Neural cell (in vitro differentiated cells): ENCODE measurements at regions not wholly inside any gene's neighbourhood (a gene's known extent, or its start where the extent isn't known, plus 50 kb on each side); places are given as distances from the start of the nearest gene placed in this dataset.

Experiments
- H2AFZ ChIP-seq: fragments of 200-600, 300-800 bp; sonication (generic), shearing (Covaris generic); 2 replicates; pipeline ENCODE4 v1.6.0; 2014; ENCODE audit warnings: low read depth, mild to moderate bottlenecking, antibody characterized with exemption, low read length, moderate library complexity
- H3F3A ChIP-seq: fragments of 200-600 bp; shearing (Covaris generic); 2 replicates; pipeline ENCODE4 v1.6.1; 2016; ENCODE audit warnings: mild to moderate bottlenecking, moderate library complexity, mixed read lengths, antibody characterized with exemption, low read length; ENCODE audit not compliant: insufficient read depth, poor library complexity, severe bottlenecking
- H3K27ac ChIP-seq: fragments of 200-600, 300-800 bp; sonication (generic), shearing (Covaris generic); 2 replicates; pipeline ENCODE4 v1.5.1; 2014; ENCODE audit warnings: mild to moderate bottlenecking, low read length, moderate library complexity
- H3K27me3 ChIP-seq: fragments of 300-800, 200-600 bp; sonication (generic), shearing (Covaris generic); 2 replicates; pipeline ENCODE4 v1.6.0; 2014; ENCODE audit warnings: mild to moderate bottlenecking, low read depth, low read length, moderate library complexity; ENCODE audit not compliant: insufficient read depth
- H3K36me3 ChIP-seq: fragments of 300-800, 200-600 bp; sonication (generic), shearing (Covaris generic); 2 replicates; pipeline ENCODE4 v1.5.1; 2014; ENCODE audit warnings: mild to moderate bottlenecking, antibody characterized with exemption, low read length, moderate library complexity; ENCODE audit not compliant: insufficient read depth
- H3K4me2 ChIP-seq: fragments of 300-800, 200-600 bp; sonication (generic), shearing (Covaris generic); 2 replicates; pipeline ENCODE4 v1.6.0; 2014; ENCODE audit warnings: mild to moderate bottlenecking, low read length
- H3K4me3 ChIP-seq: fragments of 300-800, 200-600 bp; sonication (generic), shearing (Covaris generic); 2 replicates; pipeline ENCODE4 v1.5.1; 2014; ENCODE audit warnings: mild to moderate bottlenecking, low read length, moderate library complexity
- H3K79me2 ChIP-seq: fragments of 200-600 bp; shearing (Covaris generic); replicated peaks from 2 replicates; pipeline ENCODE4 v1.6.0; 2014; ENCODE audit warnings: mild to moderate bottlenecking, low read length, moderate library complexity; ENCODE audit not compliant: insufficient read depth
- H3K9ac ChIP-seq: fragments of 300-800, 200-600 bp; sonication (generic), shearing (Covaris generic); 2 replicates; pipeline ENCODE4 v1.6.1; 2016; ENCODE audit warnings: mild to moderate bottlenecking, low read length, mixed read lengths
- H3K9me2 ChIP-seq: fragments of 200-600 bp; shearing (Covaris generic); 2 replicates; pipeline ENCODE4 v1.6.1; 2016; ENCODE audit warnings: mild to moderate bottlenecking, low read length, mixed read lengths; ENCODE audit not compliant: insufficient read depth
- H3K9me3 ChIP-seq: fragments of 200-600, 300-800 bp; sonication (generic), shearing (Covaris generic); 2 replicates; pipeline ENCODE4 v1.6.1; 2016; ENCODE audit warnings: mild to moderate bottlenecking, mixed run types, low read length, moderate library complexity, mixed read lengths
- H4K20me1 ChIP-seq: fragments of 200-600 bp; shearing (Covaris generic); 2 replicates; pipeline ENCODE4 v1.6.1; 2016; ENCODE audit warnings: mild to moderate bottlenecking, mixed run types; ENCODE audit not compliant: insufficient read depth
- EP300 ChIP-seq: fragments of 450-650 bp; conservative IDR thresholded peaks from 2 replicates; pipeline ENCODE4 v1.6.1; 2014; ENCODE audit warnings: antibody characterized with exemption, mild to moderate bottlenecking, moderate library complexity; ENCODE audit not compliant: poor library complexity, severe bottlenecking
- EZH2 ChIP-seq: fragments of 200-600, 300-800 bp; shearing (Covaris generic), sonication (generic); IDR thresholded peaks from 2 replicates; pipeline ENCODE4 v1.6.1; 2014; ENCODE audit warnings: antibody characterized with exemption, low read length, borderline replicate concordance, mild to moderate bottlenecking; ENCODE audit not compliant: insufficient read depth, poor library complexity, severe bottlenecking
- MXI1 ChIP-seq: fragments of 450-650 bp; conservative IDR thresholded peaks from 2 replicates; pipeline ENCODE4 v1.6.1; 2014; ENCODE audit warnings: antibody characterized with exemption, mild to moderate bottlenecking; ENCODE audit not compliant: poor library complexity, severe bottlenecking
- POLR2AphosphoS5 ChIP-seq: IDR thresholded peaks from 2 replicates; pipeline ENCODE4 v1.6.1; 2012
- RAD21 ChIP-seq: fragments of 450-650 bp; conservative IDR thresholded peaks from 2 replicates; pipeline ENCODE4 v1.6.1; 2014; ENCODE audit warnings: antibody characterized with exemption, mild to moderate bottlenecking, moderate library complexity
- SMC3 ChIP-seq: fragments of 450-650 bp; conservative IDR thresholded peaks from 2 replicates; pipeline ENCODE4 v1.6.1; 2014; ENCODE audit warnings: antibody characterized with exemption, mild to moderate bottlenecking, moderate library complexity; ENCODE audit not compliant: poor library complexity
- TAF1 ChIP-seq: IDR thresholded peaks from 2 replicates; pipeline ENCODE4 v1.6.1; 2012; ENCODE audit warnings: low read depth
- TF ChIP-seq, protein P1 (sequence below): IDR thresholded peaks from 2 replicates; pipeline ENCODE4 v1.6.1; 2012; ENCODE audit warnings: borderline replicate concordance
- TF ChIP-seq, protein P2 (sequence below): fragments of 450-650 bp; IDR thresholded peaks from 2 replicates; pipeline ENCODE4 v1.5.1; 2014; ENCODE audit warnings: antibody characterized with exemption, mild to moderate bottlenecking, moderate library complexity; ENCODE audit not compliant: poor library complexity, severe bottlenecking

DNA sequence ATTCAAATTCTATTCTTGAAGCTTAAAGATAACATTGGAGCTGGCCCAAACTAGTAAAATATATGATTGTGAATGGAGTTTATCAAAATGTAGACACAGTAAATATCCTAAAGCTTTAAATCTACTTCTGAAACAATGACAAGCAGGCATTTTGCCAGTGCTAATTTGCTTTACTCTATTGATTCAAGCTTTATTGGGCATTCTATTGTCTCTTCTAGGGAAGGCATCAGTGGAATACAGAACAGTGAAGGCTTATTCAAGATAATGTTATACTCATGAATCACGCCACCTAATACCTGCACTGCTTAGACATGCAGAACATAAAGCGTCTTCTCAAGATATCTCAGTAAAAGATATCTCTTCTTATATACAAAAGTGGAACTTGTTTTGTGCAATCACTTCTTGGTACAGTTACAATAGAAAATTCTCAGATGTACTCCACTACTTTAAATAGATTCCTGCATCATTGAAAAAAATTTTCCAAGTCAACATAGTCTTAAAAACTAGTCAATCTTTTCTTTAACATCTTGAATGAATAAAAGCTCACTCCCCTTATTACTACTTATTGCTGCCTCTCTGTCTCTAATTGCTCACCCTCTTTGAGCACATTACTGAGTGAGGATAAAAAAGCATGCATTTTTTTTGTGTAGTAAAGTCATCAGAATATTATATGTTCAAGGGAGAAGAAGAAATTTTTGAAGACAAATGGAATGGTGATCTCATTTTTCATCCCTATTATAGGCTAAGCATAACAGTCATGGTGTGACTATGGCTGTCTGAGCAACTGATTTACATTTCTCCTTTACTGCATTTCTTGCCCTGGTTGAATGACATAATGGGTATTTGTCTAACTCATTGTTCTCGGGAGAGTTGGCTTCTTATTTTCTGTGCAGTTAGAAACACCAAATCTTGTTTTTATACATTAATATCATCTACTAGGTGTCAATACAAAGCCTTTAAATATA lies 98.0 kb upstream of the E2F7 start:
- no peak overlapping the region for H2AFZ ChIP-seq
- no peaks in the 10 kb centered on the region for H3K27me3 ChIP-seq
- H3K9me2 ChIP-seq: no peaks in the 10 kb centered on the region
- no peak overlapping the region for H3K4me2 ChIP-seq
- H3K27ac ChIP-seq: peak overlapping the region; percentile 46
- H3F3A ChIP-seq: no peaks in the 10 kb centered on the region
- H3K79me2 ChIP-seq: no peaks in the 10 kb centered on the region
- no peaks in the 10 kb centered on the region for H3K9me3 ChIP-seq
- H3K4me3 ChIP-seq: no peak overlapping the region
- H3K9ac ChIP-seq: no peak overlapping the region
- TF ChIP-seq EZH2: no peak
- no peak for TF ChIP-seq RAD21
- TF ChIP-seq, protein P1, sequence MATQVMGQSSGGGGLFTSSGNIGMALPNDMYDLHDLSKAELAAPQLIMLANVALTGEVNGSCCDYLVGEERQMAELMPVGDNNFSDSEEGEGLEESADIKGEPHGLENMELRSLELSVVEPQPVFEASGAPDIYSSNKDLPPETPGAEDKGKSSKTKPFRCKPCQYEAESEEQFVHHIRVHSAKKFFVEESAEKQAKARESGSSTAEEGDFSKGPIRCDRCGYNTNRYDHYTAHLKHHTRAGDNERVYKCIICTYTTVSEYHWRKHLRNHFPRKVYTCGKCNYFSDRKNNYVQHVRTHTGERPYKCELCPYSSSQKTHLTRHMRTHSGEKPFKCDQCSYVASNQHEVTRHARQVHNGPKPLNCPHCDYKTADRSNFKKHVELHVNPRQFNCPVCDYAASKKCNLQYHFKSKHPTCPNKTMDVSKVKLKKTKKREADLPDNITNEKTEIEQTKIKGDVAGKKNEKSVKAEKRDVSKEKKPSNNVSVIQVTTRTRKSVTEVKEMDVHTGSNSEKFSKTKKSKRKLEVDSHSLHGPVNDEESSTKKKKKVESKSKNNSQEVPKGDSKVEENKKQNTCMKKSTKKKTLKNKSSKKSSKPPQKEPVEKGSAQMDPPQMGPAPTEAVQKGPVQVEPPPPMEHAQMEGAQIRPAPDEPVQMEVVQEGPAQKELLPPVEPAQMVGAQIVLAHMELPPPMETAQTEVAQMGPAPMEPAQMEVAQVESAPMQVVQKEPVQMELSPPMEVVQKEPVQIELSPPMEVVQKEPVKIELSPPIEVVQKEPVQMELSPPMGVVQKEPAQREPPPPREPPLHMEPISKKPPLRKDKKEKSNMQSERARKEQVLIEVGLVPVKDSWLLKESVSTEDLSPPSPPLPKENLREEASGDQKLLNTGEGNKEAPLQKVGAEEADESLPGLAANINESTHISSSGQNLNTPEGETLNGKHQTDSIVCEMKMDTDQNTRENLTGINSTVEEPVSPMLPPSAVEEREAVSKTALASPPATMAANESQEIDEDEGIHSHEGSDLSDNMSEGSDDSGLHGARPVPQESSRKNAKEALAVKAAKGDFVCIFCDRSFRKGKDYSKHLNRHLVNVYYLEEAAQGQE: no peak
- no peaks in the 10 kb centered on the region for H4K20me1 ChIP-seq
- no peaks in the 10 kb centered on the region for H3K36me3 ChIP-seq

DNA sequence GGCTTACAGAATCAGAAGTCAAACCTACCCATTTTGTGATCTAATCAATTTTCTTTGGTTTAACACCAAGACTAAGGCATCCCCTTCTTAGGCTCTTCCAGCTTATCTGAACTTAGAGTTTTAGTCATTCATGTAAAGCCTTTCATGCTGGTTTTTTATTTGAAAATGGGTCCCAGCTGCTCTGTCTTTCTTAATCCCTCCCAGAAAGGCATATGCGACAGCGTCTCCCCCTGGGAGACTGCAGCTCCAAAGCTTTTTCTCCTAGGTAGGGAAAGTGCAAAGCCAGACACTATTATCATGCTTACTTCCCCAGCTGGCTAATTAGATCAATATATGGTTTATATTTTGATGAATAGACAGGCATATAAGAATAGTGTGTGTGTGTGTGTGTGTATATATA lies 96.6 kb upstream of the E2F7 start:
- no peaks in the 10 kb centered on the region for H4K20me1 ChIP-seq
- H3K4me3 ChIP-seq: no peak overlapping the region
- no peak overlapping the region for H2AFZ ChIP-seq
- H3K9me2 ChIP-seq: no peaks in the 10 kb centered on the region
- no peaks in the 10 kb centered on the region for H3K79me2 ChIP-seq
- no peak for TF ChIP-seq POLR2AphosphoS5
- TF ChIP-seq MXI1: no peak
- no peak for TF ChIP-seq TAF1
- TF ChIP-seq EZH2: no peak
- no peak for TF ChIP-seq EP300
- TF ChIP-seq, protein P2, sequence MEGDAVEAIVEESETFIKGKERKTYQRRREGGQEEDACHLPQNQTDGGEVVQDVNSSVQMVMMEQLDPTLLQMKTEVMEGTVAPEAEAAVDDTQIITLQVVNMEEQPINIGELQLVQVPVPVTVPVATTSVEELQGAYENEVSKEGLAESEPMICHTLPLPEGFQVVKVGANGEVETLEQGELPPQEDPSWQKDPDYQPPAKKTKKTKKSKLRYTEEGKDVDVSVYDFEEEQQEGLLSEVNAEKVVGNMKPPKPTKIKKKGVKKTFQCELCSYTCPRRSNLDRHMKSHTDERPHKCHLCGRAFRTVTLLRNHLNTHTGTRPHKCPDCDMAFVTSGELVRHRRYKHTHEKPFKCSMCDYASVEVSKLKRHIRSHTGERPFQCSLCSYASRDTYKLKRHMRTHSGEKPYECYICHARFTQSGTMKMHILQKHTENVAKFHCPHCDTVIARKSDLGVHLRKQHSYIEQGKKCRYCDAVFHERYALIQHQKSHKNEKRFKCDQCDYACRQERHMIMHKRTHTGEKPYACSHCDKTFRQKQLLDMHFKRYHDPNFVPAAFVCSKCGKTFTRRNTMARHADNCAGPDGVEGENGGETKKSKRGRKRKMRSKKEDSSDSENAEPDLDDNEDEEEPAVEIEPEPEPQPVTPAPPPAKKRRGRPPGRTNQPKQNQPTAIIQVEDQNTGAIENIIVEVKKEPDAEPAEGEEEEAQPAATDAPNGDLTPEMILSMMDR: no peak
- TF ChIP-seq, protein P1: no peak
- no peak for TF ChIP-seq SMC3
- no peak for TF ChIP-seq RAD21
- H3K36me3 ChIP-seq: no peaks in the 10 kb centered on the region
- H3K27ac ChIP-seq: no peak overlapping the region
- no peaks in the 10 kb centered on the region for H3F3A ChIP-seq
- no peak overlapping the region for H3K9ac ChIP-seq
- no peaks in the 10 kb centered on the region for H3K9me3 ChIP-seq
- H3K4me2 ChIP-seq: no peak overlapping the region
- no peaks in the 10 kb centered on the region for H3K27me3 ChIP-seq
